NCI-H82 treated with DMSO at 0.1 percent for 48 hours (cell line): ENCODE measurements at regions not wholly inside any gene's neighbourhood (a gene's known extent, or its start where the extent isn't known, plus 50 kb on each side); places are given as distances from the start of the nearest gene placed in this dataset.

Experiments
- DNase-seq: peaks from one replicate; lab custom pipeline; 2025; ENCODE audit not compliant: unreplicated experiment; lab: John Stamatoyannopoulos, UW

DNA sequence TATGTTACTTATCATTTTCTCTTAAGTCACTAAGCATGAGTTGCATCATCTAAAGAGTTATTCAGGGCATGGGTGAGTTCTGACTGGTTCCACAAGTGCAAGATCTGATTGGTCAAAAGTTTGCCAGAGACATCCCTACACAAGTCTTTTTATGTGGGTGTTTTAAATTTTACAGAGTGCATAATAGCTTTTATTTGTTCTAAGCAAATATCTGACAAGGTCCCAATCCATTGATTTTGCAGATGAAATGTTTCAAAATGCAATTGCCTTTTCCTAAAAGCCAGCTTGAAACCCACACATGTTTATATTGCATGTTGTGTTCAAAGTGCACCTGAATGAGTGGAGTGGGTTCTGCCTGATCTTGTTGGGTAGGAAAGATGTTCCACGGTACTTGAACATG lies 101.7 kb upstream of the PAX6 start:
- DNase-seq: no peak

DNA sequence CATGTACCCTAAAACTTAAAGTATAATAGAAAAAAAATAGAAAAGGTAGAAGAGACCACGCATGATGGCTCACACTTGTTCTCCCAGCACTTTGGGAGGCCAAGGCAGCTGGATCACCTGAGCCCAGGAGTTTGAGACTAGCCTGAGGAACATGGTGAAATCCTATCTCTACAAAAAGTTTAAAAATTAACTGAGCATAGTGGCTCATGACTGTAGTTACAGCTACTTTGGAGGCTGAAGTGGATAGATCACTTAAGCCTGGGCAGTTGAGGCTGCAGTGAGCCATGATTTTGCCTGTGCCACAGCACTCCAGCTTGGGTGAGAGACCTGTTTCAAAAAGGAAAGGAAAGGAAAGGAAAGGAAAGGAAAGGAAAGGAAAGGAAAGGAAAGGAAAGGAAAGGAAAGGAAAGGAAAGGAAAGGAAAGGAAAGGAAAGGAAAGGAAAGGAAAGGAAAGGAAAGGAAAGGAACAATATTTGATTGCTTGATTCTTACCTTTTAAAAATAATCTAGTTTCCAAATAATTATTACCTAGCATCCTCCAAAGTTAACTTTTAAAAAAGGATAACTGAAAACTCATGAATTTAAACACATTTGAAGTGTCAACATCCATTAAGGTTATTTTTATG lies 99.9 kb upstream of the PAX6 start:
- DNase-seq: no peak

DNA sequence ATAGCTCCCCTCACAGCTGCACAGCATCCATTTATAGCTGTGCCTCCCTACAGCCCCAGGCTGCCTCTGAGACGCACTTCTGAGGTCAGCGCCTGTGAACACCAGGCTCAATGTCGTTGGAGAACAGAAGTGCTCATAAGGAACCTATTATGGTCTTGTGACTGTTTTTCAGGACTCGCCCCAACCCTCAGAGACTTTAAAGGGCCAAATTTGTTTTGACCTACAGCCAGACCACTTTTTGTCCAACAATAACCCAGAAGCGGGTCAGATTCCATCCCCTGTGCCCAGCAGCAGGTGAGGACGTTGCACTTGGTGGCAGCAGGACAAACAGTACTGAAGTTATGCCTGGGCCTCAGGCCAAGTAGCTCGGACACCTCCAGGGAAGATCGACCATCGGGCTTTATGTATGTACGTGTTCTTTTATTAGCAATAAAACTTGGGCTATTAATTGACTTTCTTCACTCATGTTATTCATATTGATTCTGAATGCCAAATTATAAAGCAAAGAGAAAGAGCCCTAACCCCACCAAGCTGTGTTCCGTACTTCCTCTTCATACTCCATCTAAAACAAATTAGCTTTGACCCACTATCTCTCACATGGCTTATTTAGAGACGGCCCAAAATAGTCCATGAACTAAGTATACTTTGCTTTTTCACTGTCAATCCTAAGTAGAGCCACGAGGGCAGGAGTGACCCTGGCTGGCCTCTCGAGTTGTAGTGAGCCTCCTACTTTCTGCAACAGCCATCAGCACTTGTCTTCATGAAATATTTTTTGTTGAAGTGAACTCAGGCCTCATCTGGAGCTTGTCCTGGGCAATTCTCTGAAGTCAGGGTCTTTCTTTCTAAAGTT lies 92.3 kb upstream of the PAX6 start:
- no peak for DNase-seq

DNA sequence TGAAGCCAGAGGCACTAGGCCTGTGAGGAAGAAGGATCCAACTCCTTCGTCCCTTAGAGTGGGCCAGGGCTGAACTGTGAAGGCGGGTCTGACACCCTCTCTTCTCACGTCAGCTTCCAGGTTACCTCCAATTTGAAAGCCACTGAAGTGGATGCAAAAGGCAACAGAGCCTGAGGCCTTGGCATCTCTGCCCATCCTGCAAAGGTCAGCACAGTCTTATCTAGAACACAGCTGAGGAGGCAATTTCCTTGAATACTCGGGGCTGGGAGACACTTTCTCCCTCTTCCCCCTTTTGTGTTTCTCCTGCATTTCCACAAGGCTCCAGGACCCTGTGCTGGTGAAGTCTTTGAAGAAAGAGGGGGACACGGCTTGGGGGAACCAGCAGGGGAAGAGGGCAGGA lies 91.6 kb upstream of the PAX6 start:
- DNase-seq: no peak

DNA sequence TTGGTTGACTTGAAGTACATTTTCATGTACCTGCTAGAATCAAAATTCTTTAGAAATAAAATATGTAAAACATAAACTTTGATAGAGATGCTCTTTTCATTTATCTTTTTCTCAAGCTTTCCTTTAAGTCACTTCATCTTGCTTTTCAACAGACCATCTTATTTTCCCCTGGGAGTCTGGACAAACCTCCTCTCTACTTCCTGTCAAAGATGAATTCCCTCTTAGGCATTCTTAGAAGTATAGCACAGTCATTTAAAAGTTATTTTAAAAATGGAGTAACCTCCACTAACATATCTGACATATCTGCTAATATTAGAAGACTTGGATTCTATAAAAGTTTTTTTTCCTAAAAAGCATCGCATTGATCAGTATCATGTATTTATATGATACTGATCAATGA lies 84.8 kb upstream of the PAX6 start:
- DNase-seq: no peak

DNA sequence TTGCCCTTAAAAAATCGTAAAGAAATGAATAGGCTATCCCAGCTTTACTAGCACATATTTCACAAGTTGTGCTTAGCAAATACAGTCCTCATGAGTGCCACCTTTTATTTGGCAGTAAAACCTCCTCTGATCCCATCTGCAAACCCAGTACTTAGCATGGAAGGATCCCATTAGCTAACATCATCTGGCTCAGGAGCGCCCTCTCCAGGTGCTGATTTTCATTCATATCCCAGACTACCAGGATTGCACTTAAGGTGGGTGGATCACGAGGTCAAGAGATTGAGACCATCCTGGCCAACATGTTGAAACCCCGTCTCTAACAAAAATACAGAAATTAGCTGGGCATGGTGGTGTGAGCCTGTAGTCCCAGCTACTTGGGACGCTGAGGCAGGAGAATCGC lies 76.1 kb upstream of the PAX6 start:
- DNase-seq: no peak

DNA sequence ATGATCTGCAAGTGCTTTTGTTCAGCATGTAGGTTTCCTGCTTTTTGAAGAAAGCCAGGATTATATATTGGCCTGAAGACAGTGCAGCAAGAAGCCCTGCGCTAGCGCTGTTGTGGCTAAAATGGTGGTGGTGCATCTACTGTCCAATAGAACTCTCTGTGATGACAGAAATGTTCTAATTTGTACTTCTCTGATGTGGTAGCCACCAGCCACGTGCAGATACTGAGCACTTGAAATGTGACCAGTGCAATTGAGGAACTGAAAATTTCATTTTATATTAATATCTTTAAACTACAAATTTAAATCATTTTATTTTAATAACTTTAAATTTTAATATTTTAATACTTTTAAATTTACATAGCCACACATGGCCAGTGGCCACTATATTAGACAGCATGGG lies 73.0 kb upstream of the PAX6 start:
- DNase-seq: no peak

DNA sequence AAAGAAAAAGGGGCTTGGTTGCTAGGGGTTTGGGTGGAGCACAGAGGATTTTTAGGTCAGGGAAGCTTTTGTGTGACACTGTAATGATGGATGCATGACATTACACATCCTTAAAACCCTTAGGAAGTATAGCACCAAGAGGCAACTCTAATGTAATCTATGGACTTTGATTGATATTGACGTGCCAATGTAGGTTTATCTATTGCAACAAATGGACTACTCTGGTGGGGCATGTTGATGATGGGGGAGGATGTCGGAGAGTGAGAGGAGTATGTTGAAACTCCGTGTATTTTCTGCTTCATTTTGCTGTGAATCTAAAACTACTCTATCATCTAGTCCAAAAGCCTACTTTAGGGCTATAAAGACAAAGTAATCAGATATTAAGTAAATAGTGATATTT lies 72.3 kb upstream of the PAX6 start:
- no peak for DNase-seq

DNA sequence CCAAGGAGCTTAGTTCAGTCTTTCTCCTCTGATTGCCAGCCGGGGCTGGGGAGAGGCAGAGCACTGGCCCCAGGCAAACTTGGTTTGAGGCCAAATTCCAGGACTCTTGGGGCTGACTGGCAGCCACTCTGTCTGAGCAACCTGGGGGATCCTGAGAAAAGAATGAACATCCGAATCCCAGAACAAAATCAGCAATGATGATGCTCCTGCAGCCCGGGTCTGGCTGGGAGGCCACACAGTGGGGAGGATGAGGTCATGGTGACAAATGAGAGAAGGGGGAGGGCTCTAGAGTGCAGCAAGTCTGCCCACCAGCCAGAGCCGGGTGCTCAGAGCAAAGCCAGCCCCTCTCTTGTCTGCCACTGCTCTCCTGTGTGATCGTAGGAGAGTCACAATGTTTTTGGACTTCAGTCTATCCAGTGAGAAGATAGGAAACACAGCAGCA lies 71.8 kb upstream of the PAX6 start:
- DNase-seq: no peak

DNA sequence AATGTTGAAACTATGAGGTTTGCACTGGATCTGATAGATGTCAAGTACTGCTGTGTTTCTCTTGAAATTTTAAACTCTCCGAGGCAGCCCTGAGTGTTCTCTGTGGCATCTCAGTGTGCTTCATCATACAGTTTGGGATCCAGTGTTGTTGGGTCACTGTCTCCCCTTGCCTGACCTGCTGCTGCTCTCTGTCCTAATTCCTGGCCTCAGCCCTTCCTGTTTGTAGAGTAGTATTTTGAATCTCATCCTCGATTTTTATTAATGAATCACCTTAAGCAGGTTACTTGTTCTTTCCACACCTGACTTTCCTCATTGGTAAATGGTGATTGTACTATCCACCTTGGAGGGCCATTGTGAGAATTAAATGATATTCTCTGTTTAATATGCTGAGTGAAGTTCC lies 70.7 kb upstream of the PAX6 start:
- no peak for DNase-seq

DNA sequence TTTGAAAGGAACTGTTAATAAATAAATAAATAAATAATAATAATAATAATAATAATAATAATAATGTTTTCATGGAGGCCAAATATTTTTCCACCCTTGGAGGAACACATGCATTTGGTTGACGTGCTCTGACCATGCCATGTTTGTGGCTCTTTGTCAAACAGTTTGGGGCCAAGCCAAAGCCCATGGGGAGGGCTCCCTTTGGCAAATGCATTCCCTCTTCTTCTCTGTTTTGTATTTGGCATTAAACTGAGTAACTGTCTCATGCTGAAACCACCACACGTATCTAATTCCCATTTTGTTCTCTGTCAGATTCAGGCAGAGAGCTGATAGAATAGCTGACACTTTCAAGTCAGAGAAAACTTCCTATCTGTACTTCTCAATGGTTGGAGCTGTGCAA lies 68.6 kb upstream of the PAX6 start:
- no peak for DNase-seq

DNA sequence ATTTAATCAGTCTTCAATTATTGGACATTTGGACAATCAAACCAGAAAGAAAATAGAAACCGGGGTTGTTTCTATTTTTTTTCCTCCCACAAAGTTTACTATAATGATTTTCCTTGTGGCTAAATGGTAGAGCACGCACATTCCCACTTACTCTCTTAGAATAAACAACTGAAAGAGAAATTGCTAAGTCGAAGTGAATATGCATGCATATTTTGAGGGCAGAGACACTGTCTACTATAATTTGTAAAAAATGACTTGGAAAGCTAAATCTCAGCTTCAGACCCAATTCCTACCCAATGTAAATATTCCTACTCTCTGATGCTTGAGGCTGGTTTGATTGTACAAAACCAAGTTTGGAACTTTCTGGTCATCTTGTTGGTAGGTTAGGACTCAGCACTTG lies 66.7 kb upstream of the PAX6 start:
- no peak for DNase-seq

DNA sequence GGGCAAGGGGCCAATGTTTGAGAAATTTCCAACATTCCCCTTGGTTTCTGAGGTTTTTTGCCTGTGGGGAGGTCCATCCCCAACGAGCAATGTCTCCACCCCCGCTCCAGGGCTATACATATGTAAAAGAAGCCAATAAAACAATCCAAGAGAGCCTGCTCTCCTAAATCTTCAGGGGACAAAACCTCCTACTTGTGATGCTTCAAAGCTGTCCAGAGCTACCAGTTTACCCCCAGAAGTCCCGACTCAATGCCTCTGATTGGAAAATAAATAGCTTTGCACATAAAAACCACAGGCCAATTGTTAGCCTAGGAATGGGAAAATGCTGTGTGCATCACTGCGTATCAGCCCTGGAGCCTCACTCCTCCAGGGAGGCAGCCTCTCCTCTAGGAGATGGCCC lies 66.0 kb upstream of the PAX6 start:
- DNase-seq: no peak

DNA sequence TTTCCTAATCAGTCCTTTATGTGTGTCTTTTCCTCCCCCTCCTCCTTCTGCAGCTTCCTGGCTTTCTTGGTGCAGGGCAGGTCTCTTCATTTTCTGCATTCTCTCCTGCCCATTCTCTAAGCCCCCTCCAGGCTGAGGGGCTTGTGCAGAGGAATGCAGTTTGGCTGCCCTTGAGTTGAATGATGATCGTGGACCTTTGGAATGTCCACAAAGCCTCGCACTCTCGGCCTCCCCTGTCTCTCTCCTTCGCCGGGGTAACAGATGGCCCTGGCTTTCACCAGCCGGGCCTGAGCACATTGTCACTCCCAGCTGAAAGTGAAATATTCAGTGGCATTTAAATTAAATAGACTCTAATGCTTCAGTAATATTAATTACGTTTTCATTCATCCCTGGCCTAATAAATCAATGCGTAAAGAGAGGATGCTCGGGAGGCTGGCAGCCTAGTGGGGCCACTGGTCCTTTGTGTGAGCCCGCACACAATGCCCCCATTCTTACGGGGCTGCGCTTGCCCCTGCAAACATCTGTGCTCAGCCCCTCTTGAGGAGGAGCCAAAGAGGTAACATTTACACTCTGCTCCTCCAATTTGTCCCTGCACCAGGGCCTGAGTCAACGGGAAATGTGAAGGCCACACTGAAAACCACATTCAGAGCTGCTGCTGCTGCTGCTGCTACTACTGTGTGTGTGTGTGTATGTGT lies 64.9 kb upstream of the PAX6 start:
- no peak for DNase-seq

DNA sequence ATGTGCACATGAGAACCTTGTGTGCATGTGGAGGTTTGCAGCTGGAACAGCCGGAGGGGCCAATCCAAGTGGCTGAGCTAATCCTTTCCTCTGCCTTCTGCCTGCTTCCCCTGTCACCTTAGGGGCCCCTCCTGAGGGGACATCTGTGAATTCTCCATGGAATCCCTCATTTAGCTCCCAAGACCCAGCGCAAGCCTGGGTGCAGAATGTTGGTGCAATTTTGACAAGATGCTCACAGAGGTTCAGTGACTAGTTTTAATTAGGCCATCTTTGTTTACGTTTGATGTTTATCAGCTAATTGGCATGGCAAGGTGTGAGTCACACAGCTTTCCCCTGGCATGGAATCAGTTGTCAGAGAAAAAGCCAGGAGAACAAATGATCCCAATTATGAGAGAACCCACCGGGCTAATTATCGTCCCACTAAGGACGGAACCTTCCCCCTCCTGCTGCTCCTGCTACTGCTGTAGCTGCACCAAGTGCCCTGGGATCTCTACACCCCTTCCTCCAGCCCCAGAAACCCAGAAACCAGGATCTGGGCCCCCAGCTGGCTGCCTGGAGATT lies 63.6 kb upstream of the PAX6 start:
- peak; percentile 71 for DNase-seq

DNA sequence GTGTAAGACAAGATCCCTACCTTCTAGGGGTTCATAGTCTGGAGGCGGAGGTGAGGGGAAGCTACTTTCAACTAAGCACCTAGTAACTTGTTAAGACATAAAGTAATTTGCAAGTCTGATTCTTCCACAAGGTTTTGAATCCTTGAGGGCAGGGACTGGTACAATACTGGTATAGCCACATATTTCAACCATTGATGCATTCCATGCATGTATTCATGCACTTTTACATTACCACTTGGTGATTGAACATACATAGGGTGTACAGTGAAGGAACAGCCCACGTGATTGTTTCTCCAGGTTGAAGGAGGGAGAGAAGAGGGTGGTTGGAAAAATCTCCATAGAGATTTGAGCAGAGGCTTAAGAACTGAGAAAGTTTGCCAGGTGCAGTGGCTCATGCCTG lies 62.0 kb upstream of the PAX6 start:
- DNase-seq: no peak

DNA sequence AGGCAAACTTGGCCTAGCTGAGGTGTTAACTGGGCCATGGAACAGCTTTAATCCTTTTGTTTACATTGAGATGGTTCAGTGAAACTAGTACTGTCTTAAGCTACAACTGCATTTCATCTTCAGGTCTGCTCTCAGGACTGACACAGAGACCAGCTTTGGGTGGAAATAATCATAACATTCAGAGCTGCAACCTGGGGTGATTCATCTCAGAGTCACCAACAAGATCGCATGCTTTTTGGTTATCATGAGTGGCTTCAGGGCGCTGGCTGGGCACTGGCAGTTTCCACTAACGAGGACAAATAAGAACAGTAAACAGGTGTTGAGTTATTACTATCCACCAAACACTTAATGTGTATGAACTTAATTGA lies 60.9 kb upstream of the PAX6 start:
- DNase-seq: no peak

DNA sequence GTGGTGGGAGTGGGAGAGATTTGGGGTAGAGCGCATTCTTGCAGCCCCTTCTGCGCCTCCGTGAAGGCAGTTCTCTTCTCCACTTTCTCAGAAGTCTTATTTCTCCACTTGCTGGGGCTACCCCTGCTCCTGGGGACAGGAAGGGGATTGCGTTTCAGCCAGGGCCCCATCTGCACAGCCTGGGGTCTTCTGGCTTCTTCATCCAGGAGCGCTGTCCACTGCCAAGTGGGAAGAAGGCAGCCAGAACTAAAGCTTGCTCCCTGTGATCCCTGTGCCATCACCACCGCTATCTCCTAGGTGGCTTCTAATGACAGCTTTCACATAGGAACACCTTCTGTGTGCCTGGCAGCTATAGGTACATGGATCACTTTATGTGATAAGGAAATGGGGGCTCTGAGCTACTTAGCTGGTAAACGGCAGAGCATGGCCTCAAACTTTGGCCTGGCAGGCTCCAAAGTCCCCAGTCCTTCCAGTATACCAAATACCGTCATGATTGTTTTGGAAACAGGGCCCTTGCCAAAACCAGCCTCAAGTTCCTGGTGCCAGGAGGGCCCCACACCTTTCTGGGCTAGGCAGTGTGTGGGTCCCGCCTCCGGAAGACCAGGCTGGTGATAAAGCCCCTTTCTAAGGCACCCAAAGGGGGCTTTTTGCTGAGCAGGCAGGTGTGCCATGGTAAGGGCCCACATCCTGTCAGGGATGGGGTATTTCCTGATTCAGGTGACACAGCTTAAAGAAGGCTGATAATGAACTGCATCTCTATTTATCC lies 60.4 kb upstream of the PAX6 start:
- DNase-seq: no peak

DNA sequence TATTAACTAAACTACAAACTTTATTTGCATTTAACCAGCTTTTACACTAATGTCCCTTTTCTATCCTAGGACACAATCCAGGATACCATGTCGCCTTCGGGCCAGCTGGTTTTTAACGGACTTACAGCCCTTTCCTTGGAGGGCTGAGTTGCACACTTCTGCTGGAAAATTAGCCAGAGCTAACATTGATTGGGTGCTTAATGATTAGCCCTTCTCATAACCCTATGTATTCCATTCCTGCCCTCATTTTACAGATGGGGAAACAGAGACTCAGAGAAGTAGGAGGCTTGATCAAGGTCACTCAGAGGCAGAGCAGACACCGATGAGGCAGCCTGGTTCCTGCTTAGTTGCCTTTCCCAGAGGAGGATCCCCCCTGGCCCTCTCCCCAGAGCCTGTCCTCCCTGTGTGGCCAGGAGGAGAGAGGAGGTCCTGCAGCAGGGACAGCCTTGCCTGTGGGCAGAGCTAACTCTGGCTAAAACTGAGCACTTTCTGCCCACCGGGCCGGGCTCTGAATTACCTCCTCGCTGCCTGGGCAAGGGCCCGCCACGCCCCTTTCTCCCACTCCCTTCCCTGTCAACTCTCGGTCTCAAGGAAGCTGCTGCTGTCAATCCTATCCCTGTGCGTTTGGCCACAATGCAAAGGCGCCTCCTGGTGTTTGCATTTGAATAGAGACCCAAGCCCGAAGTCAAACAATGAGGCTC lies 59.6 kb upstream of the PAX6 start:
- peak; percentile 55 for DNase-seq

DNA sequence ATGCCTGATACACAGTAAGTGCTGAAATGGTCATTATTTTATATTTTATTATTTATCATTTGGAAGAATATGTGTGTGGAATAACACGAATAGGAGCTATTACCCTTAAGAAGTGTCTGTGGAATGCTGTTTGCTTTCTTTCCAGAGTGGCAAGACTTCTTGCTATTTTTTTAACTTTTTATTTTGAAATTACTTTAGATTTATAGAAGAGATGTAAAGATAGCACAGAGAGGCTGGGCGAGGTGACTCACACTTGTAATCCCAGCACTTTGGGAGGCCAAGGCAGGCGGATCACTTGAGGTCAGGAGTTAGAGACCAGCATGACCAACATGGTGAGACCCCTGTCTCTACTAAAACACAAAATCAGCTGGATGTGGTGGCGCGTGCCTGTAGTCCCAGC lies 58.9 kb upstream of the PAX6 start:
- no peak for DNase-seq
